Dermis microvascular lymphatic vessel endothelial cell (primary cell): ENCODE measurements at regions not wholly inside any gene's neighbourhood (a gene's known extent, or its start where the extent isn't known, plus 50 kb on each side); places are given as distances from the start of the nearest gene placed in this dataset.
"Not testable (repeated sequence)": the region's sequence is repeated elsewhere in the genome, so short reads cannot be mapped to it uniquely, and the experiment has no call there.

Experiments used
- DNase-seq, 2 donors: peaks; one replicate each; pipeline versions ENCODE4 v3.0.0 to v3.0.0-alpha.2; 2010; ENCODE audit warnings: low read depth in 2 of 2

DNA sequence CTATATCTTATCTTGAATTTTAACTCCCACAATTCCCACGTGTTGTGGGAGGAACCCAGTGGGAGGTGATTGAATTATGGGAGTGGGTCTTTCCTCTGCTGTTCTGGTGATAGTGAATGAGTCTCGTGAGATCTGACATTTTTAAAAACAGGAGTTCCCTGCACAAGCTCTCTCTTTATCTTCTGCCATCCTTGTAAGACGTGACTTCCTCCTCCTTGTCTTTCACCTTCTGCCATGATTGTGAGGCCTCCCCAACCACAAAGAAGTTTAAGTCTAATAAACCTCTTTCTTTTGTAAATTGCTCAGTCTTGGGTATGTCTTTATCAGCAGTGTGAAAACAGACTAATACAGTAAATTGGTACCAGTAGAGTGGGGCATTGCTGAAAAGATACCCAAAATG, 963.6 kb upstream of the COX7C start:
- DNase-seq = not testable (repeated sequence)

DNA sequence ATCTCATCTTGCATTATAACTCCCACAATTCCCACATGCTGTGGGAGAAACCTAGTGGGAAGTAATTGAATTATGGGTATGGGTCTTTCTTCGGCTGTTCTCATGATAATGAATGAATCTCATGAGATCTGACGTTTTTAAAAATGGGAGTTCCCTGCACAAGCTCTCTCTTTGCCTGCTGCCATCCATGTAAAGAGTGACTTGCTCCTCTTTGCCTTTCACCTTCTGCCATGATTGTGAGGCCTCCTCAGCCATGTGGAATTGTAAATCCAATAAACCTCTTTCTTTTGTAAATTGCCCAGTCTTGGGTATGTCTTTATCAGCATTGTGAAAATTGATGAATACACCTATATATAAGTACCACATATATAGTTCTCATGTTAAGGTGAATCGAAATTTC, 961.7 kb upstream of the COX7C start:
- no peak for DNase-seq

DNA sequence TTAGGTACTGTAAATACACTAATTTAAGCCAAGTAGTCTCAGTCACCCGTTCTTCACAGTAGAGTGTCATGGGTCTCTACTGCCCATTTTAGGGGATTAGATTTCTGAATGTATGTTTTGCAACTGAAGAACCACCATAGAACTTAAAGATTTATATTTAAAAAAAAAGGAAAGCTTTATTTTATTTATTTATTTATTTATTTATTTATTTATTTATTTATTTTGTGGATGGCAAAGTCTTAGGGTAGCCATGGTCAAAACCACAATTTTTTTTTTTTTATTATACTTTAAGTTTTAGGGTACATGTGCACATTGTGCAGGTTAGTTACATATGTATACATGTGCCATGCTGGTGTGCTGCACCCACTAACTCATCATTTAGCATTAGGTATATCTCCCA, 960.4 kb upstream of the COX7C start:
- DNase-seq = not testable (repeated sequence)

DNA sequence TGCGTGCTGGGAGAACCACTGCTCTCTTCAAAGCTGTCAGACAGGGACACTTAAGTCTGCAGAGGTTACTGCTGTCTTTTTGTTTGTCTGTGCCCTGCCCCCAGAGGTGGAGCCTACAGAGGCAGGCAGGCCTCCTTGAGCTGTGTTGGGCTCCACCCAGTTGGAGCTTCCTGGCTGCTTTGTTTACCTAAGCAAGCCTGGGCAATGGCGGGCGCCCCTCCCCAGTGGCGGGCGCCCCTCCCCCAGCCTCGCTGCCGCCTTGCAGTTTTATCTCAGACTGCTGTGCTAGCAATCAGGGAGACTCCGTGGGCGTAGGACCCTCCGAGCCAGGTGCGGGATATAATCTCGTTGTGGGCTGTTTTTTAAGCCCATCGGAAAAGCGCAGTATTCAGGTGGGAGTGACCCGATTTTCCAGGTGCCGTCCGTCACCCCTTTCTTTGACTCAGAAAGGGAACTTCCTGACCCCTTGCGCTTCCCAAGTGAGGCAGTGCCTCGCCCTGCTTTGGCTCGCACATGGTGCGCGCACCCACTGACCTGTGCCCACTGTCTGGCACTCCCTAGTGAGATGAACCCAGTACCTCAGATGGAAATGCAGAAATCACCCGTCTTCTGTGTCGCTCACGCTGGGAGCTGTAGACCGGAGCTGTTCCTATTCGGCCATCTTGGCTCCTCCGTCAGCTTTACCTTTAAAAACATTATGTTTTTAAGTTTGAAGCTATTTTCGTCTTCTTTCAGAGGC, 954.6 kb upstream of the COX7C start:
- DNase-seq = not testable (repeated sequence)

DNA sequence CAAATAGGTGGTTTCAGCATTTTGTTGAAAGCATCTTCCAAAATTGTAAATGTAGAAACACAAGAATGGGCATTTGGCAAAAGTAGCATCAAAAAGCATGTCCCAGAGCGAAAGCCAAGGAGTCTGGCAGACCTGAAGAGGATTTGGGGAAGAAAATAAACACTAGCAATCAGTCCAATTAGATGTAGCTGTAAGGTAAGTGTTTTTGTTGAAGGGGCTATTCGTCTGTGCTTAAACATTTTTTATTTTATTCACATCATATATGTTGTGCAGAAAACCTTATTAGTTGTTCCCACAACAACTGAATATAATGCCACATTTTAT, 954.1 kb upstream of the COX7C start:
- DNase-seq = no peak

DNA sequence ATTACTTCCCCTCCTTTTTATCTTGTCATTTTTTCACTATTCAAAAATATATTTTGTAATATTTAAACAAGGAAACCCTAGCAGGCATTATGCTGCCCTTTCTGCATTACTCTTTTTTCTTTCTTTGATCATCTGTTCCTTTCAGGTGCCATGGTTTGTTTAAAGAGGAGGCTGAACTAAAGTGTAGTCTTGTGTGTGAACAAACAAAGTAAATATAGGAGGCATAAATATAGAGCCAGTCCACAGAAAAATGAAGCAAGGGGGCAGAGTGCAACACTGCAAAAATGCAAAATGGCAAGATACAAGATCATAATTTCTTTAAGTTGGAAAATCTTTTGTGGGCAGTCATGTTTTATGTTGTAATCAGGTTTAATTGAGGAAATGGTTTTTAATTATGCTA, 947.3 kb upstream of the COX7C start:
- DNase-seq = no peak

DNA sequence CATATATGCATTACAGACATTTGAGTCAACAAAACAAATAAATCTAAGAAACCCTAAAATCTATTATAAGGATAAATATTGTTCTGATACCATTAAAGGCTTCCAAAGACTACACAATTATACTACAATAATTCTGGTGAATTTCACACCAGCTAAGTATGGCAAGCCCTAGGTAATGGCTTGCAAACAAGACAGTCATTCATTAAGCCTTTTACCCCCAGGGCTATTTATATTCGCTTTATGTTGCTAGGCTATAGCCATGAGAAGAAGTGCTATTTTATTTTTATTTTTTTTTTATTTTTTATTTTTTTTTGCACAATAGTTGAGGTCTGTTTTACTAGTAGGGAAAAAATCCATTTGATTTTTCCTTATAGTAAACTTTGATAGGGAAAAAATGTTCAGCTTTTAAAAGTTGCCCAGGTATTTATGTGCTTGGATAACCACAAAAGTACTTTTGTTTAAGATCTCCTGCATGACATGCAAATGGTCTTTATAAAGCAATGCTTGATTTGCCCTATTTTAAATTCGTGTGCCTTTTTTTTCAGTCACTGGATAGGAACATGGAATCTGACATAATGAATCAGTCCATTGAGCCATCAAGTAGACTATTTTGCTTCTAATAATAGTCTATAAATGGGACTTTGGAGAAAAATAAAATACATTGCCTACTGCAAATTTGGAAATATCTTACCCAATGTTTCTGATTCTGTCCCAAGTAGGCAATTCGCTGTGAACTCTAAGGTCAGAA, 946.3 kb upstream of the COX7C start:
- no peak for DNase-seq

DNA sequence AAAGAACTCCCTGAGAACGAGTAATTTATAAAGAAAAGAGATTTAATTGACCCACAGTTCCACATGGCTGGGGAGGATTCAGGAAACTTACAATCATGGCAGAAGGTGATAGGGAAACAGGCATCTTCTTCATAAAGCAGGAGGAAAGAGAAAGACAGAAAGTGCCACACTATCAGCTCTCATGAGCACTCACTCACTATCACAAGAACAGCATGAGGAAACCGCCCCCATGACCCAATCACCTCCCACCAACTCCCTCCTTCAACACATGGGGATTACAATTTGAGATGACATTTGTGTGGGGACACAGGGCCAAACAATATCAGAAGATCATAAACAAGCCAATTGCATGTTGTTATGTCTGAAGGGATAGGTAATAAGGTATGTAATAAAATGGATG, 935.9 kb upstream of the COX7C start:
- no peak for DNase-seq

DNA sequence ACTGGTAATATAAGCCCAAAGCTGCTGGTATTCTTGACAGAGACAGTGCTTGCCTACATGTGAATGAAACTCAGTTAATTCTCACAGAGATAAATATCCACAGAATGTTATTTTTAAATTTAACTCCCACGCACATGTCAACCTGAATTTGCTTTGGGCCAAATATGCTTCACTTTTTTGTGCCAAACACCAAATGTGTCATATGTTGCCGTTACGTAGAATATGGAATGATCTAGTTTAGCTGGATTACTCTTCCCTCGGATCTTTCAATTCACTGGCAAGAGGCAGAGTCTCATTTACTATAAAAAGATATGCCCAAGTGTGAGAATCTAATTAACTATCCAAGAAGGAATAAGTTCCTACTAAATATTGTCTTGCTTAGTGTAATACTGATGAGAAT, 933.4 kb upstream of the COX7C start:
- DNase-seq = no peak

DNA sequence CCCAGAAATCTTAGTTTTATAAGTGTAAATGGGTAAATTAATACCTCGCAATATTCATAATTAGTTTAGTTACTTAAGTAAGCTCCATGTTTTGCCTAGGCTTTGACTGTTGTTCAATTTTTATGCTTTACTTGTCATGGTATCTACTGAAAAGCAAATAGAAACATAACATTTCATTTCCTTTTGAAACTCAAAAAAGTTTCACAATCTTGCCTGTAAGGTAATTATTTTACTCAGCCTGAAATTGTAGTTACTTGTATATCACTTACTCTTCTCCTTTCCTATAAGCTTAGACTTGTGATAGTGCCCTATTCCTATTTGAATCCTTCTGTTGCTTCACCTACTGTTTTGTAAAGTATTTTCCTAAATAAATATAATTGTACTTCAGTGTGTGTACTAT, 914.4 kb upstream of the COX7C start:
- DNase-seq = no peak

DNA sequence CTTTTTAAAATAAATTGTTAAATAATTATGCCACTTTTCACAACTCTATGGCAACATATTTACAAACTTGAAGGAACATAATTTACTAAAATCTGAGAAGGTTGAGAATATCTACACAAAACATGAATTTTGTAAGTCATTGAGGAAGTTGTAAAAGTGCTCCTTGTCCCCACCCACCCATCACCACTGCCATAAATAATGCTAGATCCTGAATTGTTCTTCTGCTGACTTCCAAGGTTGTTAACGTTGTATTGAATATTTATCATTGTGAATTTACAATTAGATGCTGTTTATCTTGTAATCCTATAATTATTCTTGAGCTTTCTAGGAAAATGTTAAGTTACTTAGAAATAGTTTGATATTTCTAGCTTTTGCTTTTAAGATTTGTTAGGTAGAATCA, 908.0 kb upstream of the COX7C start:
- no peak for DNase-seq

DNA sequence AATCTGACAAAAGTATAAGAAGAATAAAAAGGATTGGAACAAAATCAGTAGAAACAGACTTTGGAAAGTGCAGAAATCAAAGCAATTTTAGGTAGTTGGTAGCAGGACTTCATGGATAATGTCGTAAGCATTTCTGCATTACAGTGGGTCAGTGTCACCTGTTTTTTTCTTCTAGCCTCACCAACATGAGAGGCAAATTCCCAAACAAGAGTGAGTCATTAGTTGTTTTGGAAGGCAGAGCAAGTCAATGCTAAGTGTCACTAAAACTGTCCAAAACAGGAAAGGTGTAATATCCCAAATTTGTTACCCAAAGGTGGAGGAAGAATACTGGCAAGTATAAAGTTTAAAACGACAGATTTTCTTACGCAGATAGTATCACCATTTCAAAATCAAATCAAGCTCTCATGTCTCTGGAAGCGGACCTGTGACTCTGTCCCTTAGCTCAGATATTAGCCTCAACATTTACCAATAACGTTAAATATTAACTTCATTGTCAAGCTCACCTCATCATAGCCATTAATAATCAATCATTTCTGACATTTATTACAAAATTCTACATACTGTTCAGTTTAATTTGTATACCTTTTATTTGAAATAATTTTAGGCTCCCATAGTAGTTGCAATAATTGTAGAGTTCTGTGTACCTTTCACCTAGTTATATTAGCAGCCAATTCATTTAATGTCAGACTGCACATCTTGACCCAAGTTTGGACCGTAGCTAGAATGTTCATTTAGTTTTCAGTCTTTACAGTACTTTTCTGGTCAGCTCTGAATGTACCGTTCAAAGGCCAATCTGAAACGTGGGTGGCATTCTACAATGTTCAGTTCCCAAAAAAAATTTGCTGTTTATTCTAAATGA, 901.2 kb upstream of the COX7C start:
- no peak for DNase-seq

DNA sequence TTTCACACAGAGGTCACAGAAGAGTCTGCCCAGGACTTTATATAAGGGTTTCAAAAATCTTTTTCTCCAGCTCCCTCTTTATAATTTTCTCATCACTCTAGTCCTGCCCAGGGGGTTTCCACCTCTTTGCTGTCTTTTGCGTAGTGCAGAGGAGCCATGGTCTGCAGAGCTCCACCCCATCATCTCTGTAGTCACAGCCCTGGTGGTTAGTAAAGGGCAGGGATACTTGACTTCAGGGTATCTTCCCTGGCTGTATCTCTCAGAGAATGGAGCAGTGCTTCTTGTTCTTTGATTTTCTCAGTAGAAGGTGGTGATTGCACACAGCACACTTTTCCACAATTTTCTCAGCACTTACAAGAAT, 900.6 kb upstream of the COX7C start:
- no peak for DNase-seq

DNA sequence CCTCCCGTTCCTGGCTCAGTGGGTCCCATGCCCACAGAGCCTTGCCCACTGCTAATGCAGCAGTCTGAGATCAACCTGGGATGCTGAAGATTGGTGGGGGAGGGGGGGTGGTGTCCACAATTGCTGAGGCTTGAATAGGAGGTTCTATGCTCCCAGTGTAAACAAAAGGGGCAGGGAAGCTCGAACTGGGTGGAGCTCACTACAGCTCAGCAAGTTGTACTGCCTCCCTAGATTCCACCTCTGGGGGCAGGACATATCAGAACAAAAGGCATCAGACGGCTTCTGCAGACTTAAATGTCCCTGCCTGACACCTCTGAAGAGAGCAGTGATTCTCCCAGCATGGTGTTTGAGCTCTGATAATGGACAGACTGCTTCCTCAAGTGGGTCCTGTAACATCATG, 885.6 kb upstream of the COX7C start:
- no peak for DNase-seq

DNA sequence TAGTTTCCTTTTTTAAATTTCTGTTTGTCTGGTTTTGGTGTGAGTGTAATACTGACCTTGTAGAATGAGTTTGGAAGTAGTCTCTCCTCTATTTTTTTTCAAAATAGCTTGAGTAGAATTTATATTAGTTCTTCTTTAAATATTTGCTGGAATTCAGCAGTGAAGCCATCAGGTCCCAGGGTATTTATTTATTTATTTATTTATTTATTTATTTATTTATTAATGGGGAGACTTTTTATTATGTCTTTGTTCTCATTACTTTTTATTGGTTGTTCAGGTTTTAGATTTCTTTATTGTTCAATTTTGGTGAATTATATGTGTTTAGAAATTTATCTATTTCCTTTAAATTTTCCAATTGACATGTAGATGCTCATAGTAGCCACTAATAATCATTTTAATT, 875.8 kb upstream of the COX7C start:
- DNase-seq = no peak

DNA sequence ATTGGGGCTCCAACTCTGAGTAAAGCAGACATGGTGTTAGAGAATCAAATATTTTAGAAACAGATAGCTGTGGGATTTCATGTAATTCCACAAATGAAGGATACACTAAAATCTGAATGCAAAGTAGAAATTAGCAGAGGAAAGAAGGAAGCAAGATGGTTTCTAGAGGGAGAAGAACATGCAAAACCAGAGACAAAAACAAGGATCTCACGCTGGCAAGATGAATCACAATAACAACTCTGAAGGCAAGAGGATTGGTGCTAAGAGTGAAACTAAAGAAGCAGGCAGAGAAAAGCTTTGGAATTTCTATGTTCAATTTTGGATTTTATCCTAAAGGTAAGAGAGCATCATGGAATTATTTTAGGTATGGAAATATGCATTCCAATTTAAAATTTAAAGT, 857.2 kb upstream of the COX7C start:
- no peak for DNase-seq

DNA sequence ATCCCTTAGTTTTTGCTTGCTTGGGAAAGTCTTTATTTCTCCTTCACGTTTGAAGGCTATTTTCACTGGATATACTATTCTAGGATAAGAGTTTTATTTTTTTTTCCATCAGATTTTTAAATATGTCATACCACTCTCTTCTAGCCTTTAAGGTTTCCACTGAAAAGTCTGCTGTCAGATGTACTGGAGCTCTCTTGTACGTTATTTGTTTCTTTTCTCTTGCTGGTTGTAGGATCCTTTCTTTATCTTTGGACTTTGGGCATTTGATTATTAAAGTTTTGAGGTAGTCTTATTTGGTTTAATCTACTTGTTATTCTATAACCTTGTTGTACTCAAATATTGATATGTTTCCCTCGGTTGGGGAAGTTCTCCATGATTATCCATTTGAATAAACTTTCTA, 848.4 kb upstream of the COX7C start:
- DNase-seq = no peak

DNA sequence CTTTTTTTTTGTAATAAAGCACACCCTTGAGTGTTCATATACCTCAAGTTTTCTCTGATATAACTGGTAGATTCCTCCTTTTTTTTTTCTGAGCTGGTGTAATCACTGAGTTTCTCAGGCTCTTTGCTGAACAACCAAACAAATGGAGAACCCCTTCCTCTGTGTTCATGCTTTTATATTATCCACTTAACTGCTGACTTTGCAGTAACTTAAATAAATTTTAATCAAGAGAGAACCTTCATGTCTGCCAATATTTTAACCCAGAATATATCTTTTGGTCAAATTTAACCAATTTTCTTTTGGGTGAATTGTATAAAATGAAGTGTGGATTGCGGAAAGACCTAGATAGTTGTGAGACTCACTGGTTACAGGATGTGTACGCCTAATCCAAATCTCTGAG, 833.0 kb upstream of the COX7C start:
- no peak for DNase-seq

DNA sequence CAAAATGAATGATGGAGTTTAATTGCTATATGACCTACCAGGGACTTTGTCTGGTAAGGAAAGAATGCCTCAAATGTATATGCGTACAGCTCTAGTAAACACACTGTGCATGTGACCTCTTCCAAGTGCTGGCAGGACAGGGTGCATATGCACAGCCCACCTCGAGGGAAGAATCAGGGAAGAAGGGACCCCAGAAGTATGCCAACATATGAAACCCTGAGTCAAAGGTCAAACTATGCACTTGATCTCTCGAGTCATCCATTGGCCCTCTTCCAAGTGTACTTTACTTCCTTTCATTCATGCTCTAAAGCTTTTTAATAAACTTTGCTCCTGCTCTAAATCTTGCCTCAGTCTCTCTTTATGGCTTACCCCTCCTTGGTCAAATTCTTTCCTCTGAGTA, 804.6 kb upstream of the COX7C start:
- no peak for DNase-seq

DNA sequence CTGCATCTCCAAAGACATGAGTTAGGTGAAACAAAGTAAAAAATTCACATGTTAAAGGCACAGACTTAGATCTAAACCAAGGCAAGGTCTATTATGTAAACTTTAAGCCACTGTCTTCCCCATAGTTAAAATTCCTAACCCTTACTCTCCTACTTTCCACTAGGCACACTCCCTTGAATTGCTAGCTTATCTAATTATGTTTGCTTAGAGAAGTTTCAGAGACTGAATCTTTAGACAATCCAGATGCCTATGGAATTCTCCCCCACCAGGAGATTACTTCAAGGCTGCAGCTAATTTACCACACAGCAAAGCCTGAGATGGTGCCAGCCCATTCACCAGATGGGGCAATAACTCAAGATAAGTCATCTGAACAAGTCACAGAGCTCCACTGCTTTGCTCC, 803.1 kb upstream of the COX7C start:
- no peak for DNase-seq

DNA sequence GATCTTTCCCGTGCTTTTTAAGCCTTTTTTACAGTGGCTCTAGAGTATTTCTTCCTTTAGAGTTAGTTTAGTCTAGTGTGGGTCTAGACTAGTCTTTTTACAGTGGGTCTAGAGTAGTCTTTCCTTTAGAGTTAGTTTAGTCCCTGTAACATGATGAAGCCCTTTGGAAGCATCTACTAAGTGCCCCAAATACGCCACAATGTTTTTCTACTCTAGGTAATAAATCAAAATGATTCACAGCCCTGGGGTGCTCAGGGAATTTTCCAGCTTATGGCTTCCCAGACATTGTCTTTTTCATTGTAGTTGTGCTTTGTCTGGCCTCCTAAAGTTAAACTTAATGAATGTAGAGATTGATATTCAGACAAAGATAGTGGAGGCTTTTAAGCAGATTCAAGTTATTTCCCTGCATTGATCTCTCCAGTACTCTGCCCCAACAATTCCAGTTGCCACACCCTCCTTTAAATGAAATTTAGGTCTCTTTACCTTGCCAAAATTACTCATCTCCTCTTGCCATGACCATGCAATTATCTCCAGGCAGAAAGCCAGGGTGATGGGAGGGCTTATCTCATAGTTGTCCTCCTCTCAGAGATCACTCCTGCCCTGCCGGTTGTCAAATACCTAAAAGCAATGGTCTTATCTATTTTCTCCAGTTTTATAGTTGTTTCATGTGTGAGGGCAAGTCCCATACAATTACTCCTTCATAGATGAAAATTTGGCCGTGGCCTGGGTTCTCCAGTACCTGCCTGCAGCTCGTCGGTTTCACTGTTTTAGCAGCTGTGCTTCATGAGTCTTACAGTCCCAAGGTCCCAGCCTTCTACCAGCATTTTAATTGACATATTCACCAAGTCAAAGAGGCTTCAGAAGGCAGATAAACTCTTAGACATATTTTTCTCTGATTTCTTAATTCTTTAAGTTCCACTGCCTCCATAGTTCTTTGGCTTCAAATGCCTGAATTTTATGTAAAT, 794.0 kb upstream of the COX7C start:
- DNase-seq = no peak

DNA sequence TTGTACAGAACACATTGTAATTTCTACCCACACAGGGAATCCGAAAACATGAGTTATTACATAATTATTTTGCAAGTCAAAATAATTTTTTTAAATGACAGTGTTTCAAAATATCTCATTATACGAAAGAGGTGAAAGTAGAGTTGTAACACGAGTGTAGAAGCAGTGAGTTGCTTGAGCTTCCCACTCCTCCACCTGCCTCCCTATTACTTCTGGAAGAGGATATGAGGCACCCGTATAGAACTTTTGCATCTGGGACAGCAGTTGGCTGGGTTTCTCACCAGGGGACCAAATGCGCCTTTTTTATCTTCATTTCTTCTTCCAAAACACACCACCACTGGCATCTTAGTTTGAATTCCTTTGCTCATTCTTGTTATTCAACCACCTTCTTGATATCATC, 779.0 kb upstream of the COX7C start:
- DNase-seq = no peak
